GM19397 (cell line): ENCODE measurements at regions not wholly inside any gene's neighbourhood (a gene's known extent, or its start where the extent isn't known, plus 50 kb on each side); places are given as distances from the start of the nearest gene placed in this dataset.

Experiments
- ATAC-seq: cut with Tn5 transposase; IDR thresholded peaks from one replicate; pipeline ENCODE4 v1.9.1; 2021; ENCODE audit warnings: mild to moderate bottlenecking, moderate library complexity; ENCODE audit not compliant: unreplicated experiment

GRCh38 chr2:120863661-120864320 is 128.1 kb downstream of the GLI2 start:
- ATAC-seq = no peak

DNA sequence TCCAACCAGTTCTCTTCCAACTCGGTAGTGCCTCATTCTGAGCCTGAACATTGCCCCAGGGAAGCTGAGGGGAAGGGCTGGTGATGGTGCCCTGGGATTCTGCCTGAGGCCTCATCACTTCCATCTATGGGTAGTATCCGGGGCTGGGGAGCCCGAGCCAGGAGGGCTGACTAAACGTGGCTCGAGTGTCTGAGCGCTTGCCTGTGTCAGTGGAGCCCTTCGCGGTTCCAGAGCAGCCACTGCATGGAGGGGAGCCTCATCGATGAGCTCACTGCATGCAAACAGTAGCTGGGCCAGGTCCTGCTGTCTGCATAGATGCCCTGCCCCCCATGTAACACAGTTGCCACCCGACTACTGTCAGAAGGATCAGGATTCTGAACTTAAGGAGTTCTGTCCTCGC is 129.3 kb downstream of the GLI2 start:
- ATAC-seq = no peak

GRCh38 chr2:120865656-120866055 is 130.0 kb downstream of the GLI2 start:
- ATAC-seq = no peak

DNA sequence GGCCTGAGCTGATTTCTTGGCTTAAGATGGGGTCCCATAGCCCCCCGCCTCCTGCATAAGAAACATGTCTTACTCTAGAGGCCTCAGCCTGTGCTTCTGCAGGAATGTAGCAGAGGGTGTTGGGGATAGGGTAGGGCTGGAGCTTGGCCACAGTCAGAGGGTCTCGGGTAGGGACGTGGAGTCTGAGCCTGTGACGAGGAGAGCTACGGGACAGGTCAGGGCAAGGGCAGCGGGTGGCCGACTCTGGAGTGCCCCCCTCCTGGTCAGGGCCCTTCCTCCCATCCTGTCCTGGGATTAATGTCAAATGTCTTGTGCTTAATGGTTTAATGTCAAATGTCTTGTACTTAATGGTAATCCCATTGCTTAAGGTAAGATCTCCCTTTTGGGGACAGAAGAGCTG is 130.4 kb downstream of the GLI2 start:
- ATAC-seq = no peak

DNA sequence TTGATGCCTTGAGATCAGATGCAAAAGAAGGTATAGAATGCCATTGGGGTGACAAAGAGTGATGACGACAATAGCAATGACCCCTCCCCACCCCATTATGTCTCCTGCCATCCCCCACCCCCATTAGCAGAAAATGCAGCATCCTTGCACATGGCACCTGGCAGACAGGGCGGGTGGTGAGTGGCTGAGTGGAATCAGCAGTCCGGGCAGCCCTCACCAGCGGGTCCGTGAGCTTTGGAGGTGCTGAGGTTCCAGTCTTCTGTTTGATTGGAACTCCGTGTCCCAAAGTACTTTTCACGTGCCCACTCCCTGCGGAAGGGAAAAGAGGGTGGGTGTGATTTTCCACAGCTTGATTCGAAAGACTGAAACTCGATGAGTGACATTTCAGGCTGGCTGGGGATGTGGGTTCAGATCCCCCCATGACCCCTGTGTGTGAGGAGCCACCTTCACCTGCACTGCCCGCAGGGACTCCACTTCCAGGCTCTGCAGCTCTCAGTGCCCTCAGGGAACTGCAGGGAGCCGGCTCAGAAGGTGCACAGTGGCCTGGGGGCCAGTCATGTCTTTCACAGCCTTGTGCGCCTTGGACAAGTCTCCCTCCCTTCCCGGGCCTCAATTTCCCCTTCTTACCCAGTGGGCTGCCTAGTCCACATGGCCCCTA is 130.9 kb downstream of the GLI2 start:
- ATAC-seq = no peak

GRCh38 chr2:120867290-120868241 is 131.9 kb downstream of the GLI2 start:
- no peak for ATAC-seq

DNA sequence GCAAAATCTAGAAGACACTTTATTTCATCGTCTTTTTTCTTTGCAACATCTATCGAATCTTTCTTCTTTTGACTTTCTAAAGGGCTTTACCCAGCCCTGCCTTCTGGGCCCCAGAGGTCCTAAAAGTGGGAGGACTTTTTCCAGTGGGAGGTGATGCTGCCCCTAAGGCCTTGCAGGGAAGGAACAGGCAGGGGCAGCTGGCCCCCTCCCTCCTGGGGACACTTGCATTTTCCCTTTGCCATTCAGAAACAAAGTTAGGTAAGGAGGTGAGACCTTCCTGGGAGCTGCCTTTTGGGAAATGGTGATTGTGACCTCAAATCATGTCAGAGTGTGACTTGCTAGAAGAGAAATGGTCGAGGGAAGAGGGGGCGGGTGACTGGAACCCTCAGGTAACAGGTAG is 132.7 kb downstream of the GLI2 start:
- no peak for ATAC-seq

- ATAC-seq = no peak
These were observed 133.5 kb downstream of the GLI2 start for GRCh38 chr2:120869036-120869729.

DNA sequence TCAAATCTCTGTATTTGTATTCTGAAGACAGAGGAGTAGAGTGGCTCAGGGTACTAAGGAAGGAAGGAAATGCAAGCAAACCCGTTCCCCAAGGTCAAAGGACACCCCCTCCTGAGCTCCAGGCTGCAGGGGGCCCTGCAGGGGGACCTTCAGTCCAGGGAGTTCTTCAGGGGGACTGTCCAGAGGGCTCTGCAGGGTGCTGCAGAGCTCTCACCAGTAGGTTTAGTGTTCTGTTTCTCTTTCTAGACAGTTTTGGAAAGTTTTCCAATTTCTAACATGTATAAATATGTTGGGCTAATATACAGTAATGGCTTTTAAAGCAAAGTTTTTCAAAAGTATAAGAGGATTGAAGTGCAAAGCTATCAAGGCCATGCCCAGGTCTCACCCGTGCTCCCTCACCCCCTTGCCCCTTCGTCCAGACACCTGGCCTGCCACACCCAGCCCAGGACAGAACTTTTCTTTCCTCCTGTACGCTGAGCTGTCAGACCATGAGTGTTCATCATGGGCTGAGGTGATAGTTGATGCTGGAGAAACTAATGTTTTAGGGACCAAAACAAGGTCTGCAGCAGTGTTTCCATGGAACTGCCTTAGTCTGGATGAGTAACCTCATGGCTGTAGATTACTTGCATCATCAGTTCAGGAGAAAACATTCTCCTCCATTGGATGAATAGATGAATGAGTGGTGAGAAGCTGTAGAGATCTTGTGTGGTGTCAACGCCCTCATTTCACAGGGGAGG is 134.2 kb downstream of the GLI2 start:
- no peak for ATAC-seq

DNA sequence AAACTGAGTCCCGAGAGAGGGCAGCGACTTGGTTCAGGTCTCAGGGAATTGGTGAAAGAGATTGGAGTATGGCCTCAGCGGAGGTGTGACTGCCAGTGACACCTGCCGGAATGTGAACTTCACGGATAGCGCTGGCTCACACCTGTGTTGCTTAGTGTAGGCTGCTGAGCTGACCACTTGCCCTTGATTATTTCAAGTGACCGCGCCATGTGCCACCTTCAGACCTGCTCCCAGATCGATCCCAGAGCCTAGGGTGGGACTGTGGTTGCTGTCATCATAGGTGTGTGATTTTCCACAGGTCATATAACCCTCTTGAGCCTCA is 134.8 kb downstream of the GLI2 start:
- no peak for ATAC-seq

DNA sequence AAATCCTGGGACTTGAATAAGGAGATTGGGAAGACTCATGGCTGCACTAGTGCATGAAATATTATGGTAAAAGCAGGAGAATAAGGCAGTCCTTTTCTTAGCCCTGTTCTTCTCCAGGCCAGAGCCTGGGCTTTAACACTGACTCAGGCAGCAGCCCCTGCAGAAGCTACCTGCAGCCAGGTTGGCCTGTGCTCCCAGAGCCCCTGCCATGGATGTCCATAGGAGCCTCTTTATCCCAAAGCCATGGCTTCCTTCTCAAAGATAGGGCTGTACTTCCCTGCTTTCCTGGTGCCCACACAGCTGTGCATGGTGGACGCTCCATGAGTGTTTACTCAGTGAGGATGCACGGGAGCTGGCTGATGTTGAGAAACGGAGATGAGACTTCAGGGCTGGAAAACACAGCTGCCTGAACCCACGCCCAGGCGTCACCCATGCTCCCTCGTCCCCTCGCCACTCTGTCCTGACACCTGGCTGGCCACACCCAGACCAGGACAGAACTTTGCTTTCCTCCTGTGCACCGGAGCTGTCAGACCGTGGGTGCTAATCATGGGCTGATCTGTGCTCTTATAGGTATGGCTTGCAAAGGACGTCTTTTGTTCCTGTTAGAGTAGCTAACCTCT is 135.5 kb downstream of the GLI2 start:
- no peak for ATAC-seq

DNA sequence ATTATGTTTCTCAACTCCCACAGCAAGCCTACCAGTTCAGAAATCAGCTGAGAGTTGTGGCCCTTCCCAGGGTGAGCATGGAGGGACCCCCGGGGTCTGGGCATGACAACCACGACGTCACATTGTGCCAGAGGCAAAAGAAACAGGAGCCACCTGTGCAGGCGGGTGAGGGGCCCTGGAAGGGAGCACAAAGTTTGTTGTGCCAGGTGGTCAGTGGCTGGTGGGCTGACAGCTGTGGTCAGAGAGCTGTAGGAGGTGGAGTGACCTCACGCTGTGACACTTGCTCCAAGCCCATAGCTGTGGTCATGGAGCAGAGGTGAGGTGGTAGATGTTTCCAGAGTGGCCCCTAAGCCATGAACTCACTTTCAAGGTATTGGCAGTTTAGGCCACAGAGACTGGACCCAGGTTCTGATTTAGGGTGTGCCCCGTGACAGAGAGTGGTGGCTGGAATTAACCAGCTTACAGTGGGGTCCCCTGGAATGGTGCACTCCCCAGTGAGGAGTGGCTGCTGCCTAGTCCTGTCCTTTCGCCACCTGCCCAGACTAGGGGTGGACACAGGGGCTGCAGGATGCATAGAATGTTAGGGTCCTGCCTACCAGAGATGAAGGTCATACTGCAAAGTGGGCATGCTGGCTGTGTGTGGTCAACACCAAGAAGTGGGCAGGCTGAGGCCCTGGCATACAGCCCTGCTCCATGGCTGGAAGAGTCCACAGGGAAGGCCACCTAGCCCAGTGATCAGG is 136.4 kb downstream of the GLI2 start:
- no peak for ATAC-seq

DNA sequence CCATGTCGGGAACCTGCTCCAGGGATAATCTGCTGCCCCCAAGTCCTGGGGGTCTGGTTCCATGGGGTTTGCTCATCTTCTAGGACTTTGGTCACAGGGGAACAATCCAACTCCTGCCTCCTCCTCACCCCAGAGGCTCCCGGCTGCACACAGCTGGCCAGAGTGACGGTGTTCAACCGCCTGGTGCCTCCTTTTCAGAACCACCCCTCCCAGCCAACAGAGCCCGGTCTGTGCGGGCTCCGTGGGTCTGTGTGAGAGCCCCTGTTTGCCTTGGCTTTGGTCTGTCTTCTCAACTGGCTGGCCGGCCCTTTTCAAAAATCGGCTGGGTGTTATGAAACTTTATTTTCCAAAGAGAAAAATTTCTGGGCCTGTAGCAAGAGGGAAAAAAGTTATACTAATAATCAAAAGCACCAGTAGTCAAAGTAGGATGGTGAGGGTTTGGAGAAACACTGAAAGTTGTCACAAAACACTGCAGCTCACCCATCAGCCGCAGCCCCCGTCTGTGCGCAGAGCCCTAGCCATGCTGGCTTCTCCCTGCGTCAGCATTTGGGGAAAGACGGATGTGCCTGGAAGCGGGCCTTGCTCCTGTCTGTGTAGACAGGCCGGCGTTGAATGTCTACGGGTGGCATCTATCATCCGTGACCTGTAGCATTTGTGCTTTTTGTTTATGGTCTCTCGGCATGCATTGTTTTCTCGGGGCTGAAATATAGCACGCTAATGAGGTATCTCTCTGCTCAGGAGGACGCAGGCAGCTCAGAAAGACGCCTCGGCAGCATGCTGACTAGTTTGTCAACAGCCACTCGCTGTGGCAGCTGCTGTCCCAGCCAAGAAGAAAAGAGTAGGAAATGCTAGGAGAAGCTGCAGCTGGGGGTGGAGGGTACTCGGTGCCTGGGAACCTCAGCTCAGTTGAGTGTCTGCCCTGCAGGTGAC is 138.6 kb downstream of the GLI2 start:
- no peak for ATAC-seq

DNA sequence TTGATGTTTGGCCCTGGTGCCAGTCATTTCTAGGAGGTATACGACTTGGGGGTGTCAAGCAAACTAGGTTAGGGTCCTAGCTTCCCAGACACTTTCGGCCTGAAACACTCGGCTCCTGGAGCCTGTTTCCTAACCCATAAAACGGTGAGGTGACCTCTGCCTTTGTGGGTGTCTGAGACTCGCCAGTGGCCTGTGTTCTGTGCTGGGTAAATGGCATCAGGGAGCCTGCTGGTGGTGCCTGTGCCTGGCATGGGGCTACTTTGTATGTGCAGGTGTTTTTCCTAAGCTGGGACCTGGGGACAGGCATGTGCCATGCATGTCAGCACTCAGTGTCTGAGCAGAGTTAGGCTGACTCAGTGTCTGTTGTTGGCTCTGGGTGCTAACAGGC is 139.2 kb downstream of the GLI2 start:
- no peak for ATAC-seq

DNA sequence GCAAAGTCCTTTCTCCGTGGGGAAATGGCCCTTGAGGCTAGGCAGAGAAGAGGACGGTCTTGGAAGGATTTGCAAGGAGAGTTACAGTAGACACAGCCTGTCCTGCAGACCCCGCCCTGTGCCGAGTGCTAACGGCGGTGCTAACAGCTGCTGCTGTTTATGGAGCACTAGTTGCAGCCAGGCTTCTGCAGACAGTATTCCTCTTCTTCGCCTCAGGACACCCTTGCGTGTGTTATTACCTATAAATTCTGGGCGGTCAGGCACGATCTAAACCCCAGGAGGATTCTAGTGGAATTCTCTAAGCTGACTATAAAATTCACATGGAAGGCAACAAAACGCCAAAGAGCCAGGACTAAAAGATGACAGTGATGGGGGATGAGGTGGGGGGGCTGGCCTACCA is 139.8 kb downstream of the GLI2 start:
- no peak for ATAC-seq

- no peak for ATAC-seq
These were observed 141.0 kb downstream of the GLI2 start for GRCh38 chr2:120876526-120877280.

DNA sequence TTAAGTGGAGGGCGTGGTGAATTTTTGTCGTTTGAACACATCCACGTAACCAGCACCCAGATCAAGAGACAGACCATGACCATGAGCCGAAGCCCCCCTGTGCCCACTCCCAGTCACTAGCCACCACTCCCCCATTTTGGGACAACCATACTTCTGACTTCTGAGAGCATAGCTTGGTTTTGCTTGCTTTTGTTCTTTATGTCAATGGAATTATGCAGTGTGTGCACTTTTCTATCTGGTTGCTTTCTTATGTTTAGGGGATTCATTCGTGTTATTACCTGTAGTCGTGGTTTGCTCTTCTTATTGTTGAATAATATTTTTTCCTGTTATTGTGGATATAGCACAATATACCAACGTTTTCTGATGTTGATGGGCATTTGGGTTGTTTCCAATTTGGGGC is 141.7 kb downstream of the GLI2 start:
- ATAC-seq = no peak

DNA sequence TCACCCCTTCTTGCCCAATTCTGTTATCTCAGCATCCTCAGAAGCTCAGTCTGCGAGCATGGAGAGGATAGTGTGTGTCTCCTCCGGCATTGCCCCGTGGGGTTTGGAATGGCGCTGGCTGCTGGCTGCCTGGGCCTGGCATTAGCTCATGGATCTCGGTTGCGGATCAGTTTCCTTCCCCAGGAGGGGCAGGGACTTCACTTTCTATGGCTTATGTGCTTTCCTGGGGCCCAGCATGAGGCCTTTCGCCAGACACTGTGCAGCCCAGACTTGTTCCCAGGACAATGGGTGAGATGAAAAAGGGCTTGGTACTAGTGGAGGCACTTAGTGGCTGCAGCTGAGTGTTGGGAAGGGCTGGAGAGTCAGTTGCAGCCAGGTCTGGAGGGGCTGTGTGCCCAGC is 143.3 kb downstream of the GLI2 start:
- ATAC-seq = no peak
